C4-2B (cell line): ENCODE measurements at regions not wholly inside any gene's neighbourhood (a gene's known extent, or its start where the extent isn't known, plus 50 kb on each side); places are given as distances from the start of the nearest gene placed in this dataset.
"Not testable (repeated sequence)": the region's sequence is repeated elsewhere in the genome, so short reads cannot be mapped to it uniquely, and the experiment has no call there.

ENCODE experiments used
- CTCF ChIP-seq: fragments of 450-650 bp; conservative IDR thresholded peaks from 2 replicates; pipeline ENCODE4 v1.5.1; 2017; ENCODE audit warnings: mild to moderate bottlenecking
- ZFX ChIP-seq: fragments of 450-650 bp; IDR thresholded peaks from 2 replicates; pipeline ENCODE4 v1.6.1; 2017

GRCh38 chr6:168380166-168380955 is 60.6 kb upstream of the SMOC2 start:
- TF ChIP-seq CTCF, ZFX: not testable (repeated sequence)
